SK-N-SH treated with all-trans-retinoic acid at 6 μM for 48 hours (cell line): ENCODE measurements at regions not wholly inside any gene's neighbourhood (a gene's known extent, or its start where the extent isn't known, plus 50 kb on each side); places are given as distances from the start of the nearest gene placed in this dataset.

ENCODE experiments used
- GLIS3 ChIP-seq: fragments of 250-450 bp; sonication (Bioruptor Pico); IDR thresholded peaks from 2 replicates; pipeline ENCODE4 v1.5.0; 2020; ENCODE audit warnings: mild to moderate bottlenecking, moderate library complexity
- OSR1 ChIP-seq: fragments of 250-450 bp; sonication (Bioruptor Pico); IDR thresholded peaks from 2 replicates; pipeline ENCODE4 v1.8.0; 2022; ENCODE audit warnings: moderate library complexity, mild to moderate bottlenecking, inconsistent platforms
- TCF4 ChIP-seq: fragments of 250-450 bp; sonication (Bioruptor Pico); IDR thresholded peaks from 2 replicates; pipeline ENCODE4 v1.8.0; 2021; ENCODE audit warnings: mild to moderate bottlenecking, moderate library complexity, borderline replicate concordance

DNA sequence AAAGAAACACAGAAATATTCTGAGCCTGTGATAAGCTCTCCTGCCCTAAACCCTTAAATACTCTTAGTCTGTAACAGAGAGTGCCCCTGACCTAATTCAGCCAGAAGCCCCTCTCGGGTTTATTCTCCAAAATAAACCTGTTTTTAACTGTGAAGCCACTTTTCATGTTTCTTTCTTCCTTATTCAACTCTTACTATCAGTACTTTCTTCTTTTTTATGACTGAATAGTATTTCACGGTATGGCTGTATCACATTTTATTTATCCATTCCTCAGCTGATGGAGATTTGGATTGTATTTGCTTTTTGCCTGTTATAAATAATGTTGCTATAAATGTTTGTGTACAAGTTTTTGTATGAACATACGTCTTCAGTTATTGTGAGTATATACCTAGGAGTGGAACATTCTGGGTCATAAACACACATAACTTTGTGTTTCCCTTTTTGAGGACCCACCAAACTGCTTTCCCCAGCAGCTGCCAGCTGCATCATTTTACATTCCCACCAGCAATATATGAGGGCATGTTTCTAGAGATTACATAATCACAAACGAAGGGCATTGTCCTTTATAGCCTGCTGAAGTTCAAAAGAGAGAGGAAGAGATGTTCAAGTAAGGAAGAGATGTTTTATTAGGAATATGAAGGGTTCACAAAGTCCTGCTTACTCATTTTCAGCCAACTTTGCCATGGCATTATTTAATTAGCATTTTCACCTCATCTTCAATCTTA, 199.4 kb upstream of the NUDT4 start:
- TF ChIP-seq OSR1 (CRISPR knock-in tag) = no peak
- no peak for TF ChIP-seq TCF4 (CRISPR knock-in tag)
- no peak for TF ChIP-seq GLIS3
